Activated naive CD8-positive, alpha-beta T cell treated with anti-CD3 and anti-CD28 coated beads, Interleukin-2, amount 50 U/mL, for 24 hours (primary cell): ENCODE measurements at regions not wholly inside any gene's neighbourhood (a gene's known extent, or its start where the extent isn't known, plus 50 kb on each side); places are given as distances from the start of the nearest gene placed in this dataset.

Source experiments
- ATAC-seq: fragments of 150-1000 bp; cut with Tn5 transposase; one replicate; pipeline ENCODE4 v1.10.0; 2021
- DNase-seq: peaks from one replicate; pipeline ENCODE4 v3.0.0; 2021
- H3K27ac Mint-ChIP-seq: one replicate; pipeline ENCODE4 v1.8.0; 2021; ENCODE audit warnings: mild to moderate bottlenecking, mixed read lengths
- H3K27me3 Mint-ChIP-seq: one replicate; pipeline ENCODE4 v1.8.0; 2021; ENCODE audit warnings: mixed read lengths
- H3K36me3 Mint-ChIP-seq: one replicate; pipeline ENCODE4 v1.8.0; 2021; ENCODE audit warnings: low read depth, mixed read lengths
- H3K4me1 Mint-ChIP-seq: one replicate; pipeline ENCODE4 v1.8.0; 2021; ENCODE audit warnings: mixed read lengths
- H3K4me3 Mint-ChIP-seq: one replicate; pipeline ENCODE4 v1.8.0; 2021; ENCODE audit warnings: mild to moderate bottlenecking, moderate library complexity, mixed read lengths
- H3K9me3 Mint-ChIP-seq: one replicate; pipeline ENCODE4 v1.8.0; 2021; ENCODE audit warnings: mixed read lengths

- Mint-ChIP-seq H3K4me1 (no peaks in the 10 kb centered on the region), H3K27ac (no peak overlapping the region), H3K36me3 (no peaks in the 10 kb centered on the region), H3K4me3 (no peak overlapping the region), H3K9me3 (peaks cover 5% of the 10 kb centered on the region), H3K27me3 (no peaks in the 10 kb centered on the region)
- ATAC-seq: no peak
- no peak for DNase-seq
Measured at GRCh38 chr16:79972053-79972704, 371.6 kb upstream of the MAF start.

GRCh38 chr16:79971237-79971572 lies 370.7 kb upstream of the MAF start:
- no peak overlapping the region for H3K27ac Mint-ChIP-seq
- H3K9me3 Mint-ChIP-seq: peaks cover 9% of the 10 kb centered on the region

DNA sequence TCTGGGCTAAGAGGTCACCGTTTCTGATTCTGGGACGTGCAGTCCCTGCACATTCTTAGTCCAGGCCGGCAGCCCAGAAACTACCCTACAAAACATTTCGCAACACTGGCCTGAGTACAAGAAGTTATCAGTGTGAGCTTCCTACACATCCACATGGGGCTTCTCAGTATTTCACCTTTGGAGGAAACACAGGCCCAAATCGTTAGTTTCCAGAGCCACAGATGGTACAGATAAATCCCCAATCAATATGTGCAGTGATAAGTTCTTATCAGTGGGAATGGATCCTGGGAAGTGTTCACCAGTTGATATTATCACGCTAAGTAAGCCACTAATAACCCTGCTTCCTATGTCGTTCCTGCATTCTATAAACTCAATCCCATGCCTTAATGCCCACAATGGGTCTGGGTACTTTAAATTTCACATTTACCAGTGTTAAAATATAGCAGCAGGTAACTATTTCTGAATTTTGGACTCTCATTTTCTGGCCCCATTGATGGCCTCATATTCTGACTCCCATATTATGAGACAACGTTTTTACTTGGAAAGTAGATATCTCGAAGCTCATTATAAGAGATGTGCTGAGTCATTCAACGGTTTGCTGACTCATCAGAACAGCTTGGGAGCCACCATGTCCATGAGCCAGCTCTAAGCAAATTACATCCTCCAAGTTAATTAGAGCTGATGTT lies 370.2 kb upstream of the MAF start:
- no peaks in the 10 kb centered on the region for H3K36me3 Mint-ChIP-seq
- ATAC-seq: no peak
- no peak for DNase-seq
- peaks cover 9% of the 10 kb centered on the region for H3K9me3 Mint-ChIP-seq
- H3K4me3 Mint-ChIP-seq: no peak overlapping the region
- H3K27me3 Mint-ChIP-seq: no peaks in the 10 kb centered on the region
- no peak overlapping the region for H3K27ac Mint-ChIP-seq
- no peaks in the 10 kb centered on the region for H3K4me1 Mint-ChIP-seq

More at GRCh38 chr16:79971237-79971572, 370.7 kb upstream of the MAF start:
- DNase-seq (no peak), ATAC-seq (no peak)
- Mint-ChIP-seq H3K4me3 (no peak overlapping the region), H3K27me3 (no peaks in the 10 kb centered on the region), H3K4me1 (no peaks in the 10 kb centered on the region), H3K36me3 (no peaks in the 10 kb centered on the region)

DNA sequence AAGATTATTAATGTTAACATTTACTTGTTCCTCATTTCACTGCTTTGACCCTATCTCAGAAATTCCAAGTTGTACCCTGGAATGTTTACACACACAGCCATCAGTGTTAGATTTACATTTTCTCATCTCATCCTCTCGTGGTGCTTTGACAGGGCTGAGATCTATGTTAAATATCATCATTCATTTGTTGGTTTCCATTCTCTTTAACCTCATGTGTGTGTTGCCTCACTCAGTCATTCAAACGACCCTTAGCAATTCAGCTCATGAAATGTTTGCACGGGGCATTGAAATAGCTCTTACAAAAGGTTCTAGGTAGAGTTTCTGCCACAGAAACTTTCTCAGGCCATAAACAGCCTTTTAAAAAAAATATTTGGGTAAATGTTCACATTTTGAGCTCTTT lies 369.6 kb upstream of the MAF start:
- Mint-ChIP-seq H3K27ac (no peak overlapping the region), H3K4me1 (no peaks in the 10 kb centered on the region), H3K36me3 (no peaks in the 10 kb centered on the region), H3K4me3 (no peak overlapping the region), H3K9me3 (peaks cover 9% of the 10 kb centered on the region), H3K27me3 (no peaks in the 10 kb centered on the region)
- ATAC-seq (no peak), DNase-seq (no peak)

GRCh38 chr16:79969458-79969857 lies 368.9 kb upstream of the MAF start:
- no peak overlapping the region for H3K27ac Mint-ChIP-seq
- H3K27me3 Mint-ChIP-seq: no peaks in the 10 kb centered on the region
- no peak for ATAC-seq
- DNase-seq: no peak
- H3K4me1 Mint-ChIP-seq: no peaks in the 10 kb centered on the region
- H3K36me3 Mint-ChIP-seq: no peaks in the 10 kb centered on the region
- peaks cover 9% of the 10 kb centered on the region for H3K9me3 Mint-ChIP-seq
- H3K4me3 Mint-ChIP-seq: no peak overlapping the region

DNA sequence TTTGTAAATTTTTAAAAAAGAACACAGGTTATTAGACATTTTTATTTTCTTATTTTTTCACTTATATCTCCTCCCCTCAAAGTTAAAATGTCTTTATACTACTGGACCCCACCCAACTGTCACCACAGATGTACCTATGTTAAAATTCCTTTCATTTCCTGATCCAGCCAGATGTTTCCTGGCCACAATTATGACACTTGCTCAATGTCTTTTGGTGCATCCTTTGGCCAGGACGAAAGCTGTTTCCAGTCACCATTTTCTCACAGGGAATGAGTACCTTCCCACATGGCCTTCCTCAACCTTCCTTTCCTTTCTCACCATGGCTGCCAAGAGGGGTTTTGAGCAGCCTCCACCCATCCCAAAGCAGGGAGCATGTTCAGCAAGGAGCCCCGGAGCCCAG lies 365.7 kb upstream of the MAF start:
- Mint-ChIP-seq H3K36me3 (no peaks in the 10 kb centered on the region), H3K9me3 (peaks cover 13% of the 10 kb centered on the region), H3K4me1 (no peaks in the 10 kb centered on the region), H3K27me3 (peaks cover 4% of the 10 kb centered on the region), H3K4me3 (no peak overlapping the region), H3K27ac (no peak overlapping the region)
- DNase-seq: no peak
- no peak for ATAC-seq

- Mint-ChIP-seq H3K36me3 (no peaks in the 10 kb centered on the region), H3K27ac (no peak overlapping the region), H3K27me3 (peaks cover 9% of the 10 kb centered on the region), H3K4me3 (no peak overlapping the region), H3K4me1 (no peaks in the 10 kb centered on the region), H3K9me3 (peaks cover 13% of the 10 kb centered on the region)
- ATAC-seq (no peak), DNase-seq (no peak)
Measured at GRCh38 chr16:79965718-79966117, 365.2 kb upstream of the MAF start.

DNA sequence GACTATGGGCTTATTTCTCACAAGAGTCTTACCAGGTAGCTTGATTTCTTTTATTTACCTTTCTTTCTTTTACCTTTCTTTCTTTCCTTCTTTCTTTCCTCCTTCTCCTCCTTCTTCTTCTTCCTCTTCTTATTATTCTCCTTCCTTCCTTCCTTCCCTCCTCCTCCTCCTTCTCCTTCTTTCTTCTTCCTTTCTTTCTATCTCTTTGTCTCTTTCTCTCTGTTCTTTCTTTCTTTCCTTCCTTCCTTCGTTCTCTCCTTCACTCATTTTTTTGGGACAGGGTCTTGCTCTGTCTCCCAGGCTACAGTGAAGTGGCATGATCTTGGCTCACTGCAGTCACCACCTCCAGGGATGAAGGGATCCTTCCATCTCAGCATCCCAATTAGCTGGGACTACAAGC lies 363.6 kb upstream of the MAF start:
- Mint-ChIP-seq H3K36me3 (no peaks in the 10 kb centered on the region), H3K27ac (no peak overlapping the region), H3K4me3 (no peak overlapping the region), H3K4me1 (no peaks in the 10 kb centered on the region), H3K27me3 (peaks cover 12% of the 10 kb centered on the region), H3K9me3 (peaks cover 17% of the 10 kb centered on the region)
- no peak for ATAC-seq
- no peak for DNase-seq

GRCh38 chr16:79962962-79963361 lies 362.4 kb upstream of the MAF start:
- ATAC-seq (no peak), DNase-seq (no peak)
- no peak overlapping the region for H3K4me3 Mint-ChIP-seq
- peaks cover 12% of the 10 kb centered on the region for H3K27me3 Mint-ChIP-seq
- H3K9me3 Mint-ChIP-seq: peaks cover 15% of the 10 kb centered on the region
- H3K27ac Mint-ChIP-seq: no peak overlapping the region
- no peaks in the 10 kb centered on the region for H3K4me1 Mint-ChIP-seq
- H3K36me3 Mint-ChIP-seq: no peaks in the 10 kb centered on the region

DNA sequence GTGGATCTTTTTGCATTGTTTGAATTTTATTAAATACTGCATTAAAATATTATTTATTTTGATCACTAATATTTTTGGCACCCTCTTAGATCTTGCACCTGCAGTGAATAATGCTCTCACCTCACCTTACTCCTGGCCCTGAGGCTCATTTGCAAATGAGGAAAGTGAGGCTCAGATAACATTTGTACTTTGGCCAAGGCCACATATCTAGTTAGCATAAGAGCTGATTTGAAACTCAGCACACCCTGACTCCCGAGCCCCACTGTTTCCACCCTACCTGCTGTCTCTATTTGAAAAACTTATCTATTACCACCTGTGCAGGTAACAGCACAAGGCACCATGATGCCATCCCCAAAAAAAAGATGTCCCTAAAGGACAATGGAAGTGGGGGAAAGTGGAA lies 358.7 kb upstream of the MAF start:
- Mint-ChIP-seq H3K27me3 (peaks cover 12% of the 10 kb centered on the region), H3K9me3 (peaks cover 8% of the 10 kb centered on the region), H3K27ac (no peak overlapping the region), H3K4me3 (no peak overlapping the region), H3K4me1 (no peaks in the 10 kb centered on the region), H3K36me3 (no peaks in the 10 kb centered on the region)
- no peak for DNase-seq
- no peak for ATAC-seq

- no peaks in the 10 kb centered on the region for H3K4me1 Mint-ChIP-seq
- no peaks in the 10 kb centered on the region for H3K36me3 Mint-ChIP-seq
- no peak overlapping the region for H3K27ac Mint-ChIP-seq
- no peaks in the 10 kb centered on the region for H3K9me3 Mint-ChIP-seq
- H3K4me3 Mint-ChIP-seq: no peak overlapping the region
- ATAC-seq (no peak), DNase-seq (no peak)
- no peaks in the 10 kb centered on the region for H3K27me3 Mint-ChIP-seq
Measured at GRCh38 chr16:79954921-79955705, 354.6 kb upstream of the MAF start.

GRCh38 chr16:79950932-79951719 lies 350.6 kb upstream of the MAF start:
- H3K27ac Mint-ChIP-seq: no peak overlapping the region
- DNase-seq: no peak
- no peaks in the 10 kb centered on the region for H3K9me3 Mint-ChIP-seq
- H3K4me3 Mint-ChIP-seq: no peak overlapping the region
- ATAC-seq: no peak
- no peaks in the 10 kb centered on the region for H3K36me3 Mint-ChIP-seq
- no peaks in the 10 kb centered on the region for H3K27me3 Mint-ChIP-seq
- H3K4me1 Mint-ChIP-seq: peaks cover 2% of the 10 kb centered on the region

GRCh38 chr16:79949417-79949816 lies 348.9 kb upstream of the MAF start:
- no peak overlapping the region for H3K4me3 Mint-ChIP-seq
- no peak overlapping the region for H3K27ac Mint-ChIP-seq
- H3K27me3 Mint-ChIP-seq: peaks cover 3% of the 10 kb centered on the region
- DNase-seq: no peak
- no peak for ATAC-seq
- no peaks in the 10 kb centered on the region for H3K9me3 Mint-ChIP-seq
- H3K4me1 Mint-ChIP-seq: peaks cover 2% of the 10 kb centered on the region
- H3K36me3 Mint-ChIP-seq: no peaks in the 10 kb centered on the region

GRCh38 chr16:79947771-79948170 lies 347.2 kb upstream of the MAF start:
- peaks cover 3% of the 10 kb centered on the region for H3K27me3 Mint-ChIP-seq
- ATAC-seq: no peak
- H3K4me1 Mint-ChIP-seq: peaks cover 2% of the 10 kb centered on the region
- no peak overlapping the region for H3K4me3 Mint-ChIP-seq
- H3K36me3 Mint-ChIP-seq: no peaks in the 10 kb centered on the region
- no peaks in the 10 kb centered on the region for H3K9me3 Mint-ChIP-seq
- DNase-seq: no peak
- H3K27ac Mint-ChIP-seq: no peak overlapping the region
